Suprapubic skin (tissue), 4 donors: ENCODE measurements at regions not wholly inside any gene's neighbourhood (a gene's known extent, or its start where the extent isn't known, plus 50 kb on each side); places are given as distances from the start of the nearest gene placed in this dataset.

ENCODE experiments used
- CTCF ChIP-seq, 2 donors: fragments of 200-600 bp in 1 of 2; fragments of 450-650 bp in 1 of 2; sonication (generic) in 1 of 2; IDR thresholded peaks; one replicate each; pipeline ENCODE4 v1.5.1; 2016 to 2019; ENCODE audit warnings: antibody characterized with exemption in 2 of 2, mild to moderate bottlenecking in 1 of 2, moderate library complexity in 1 of 2
- POLR2A ChIP-seq, 2 donors: fragments of 450-650 bp; IDR thresholded peaks; one replicate each; pipeline ENCODE4 v1.6.1; 2017; ENCODE audit warnings: antibody characterized with exemption in 2 of 2, mild to moderate bottlenecking in 2 of 2, moderate library complexity in 2 of 2
- POLR2AphosphoS5 ChIP-seq, 3 donors: sonication (generic); formaldehyde crosslinking; IDR thresholded peaks; one replicate each; pipeline ENCODE4 v1.6.1; 2017; ENCODE audit warnings: antibody characterized with exemption in 3 of 3

- no peak for TF ChIP-seq CTCF (IDR thresholded peaks at IDR 0.05)
- no peak for TF ChIP-seq POLR2AphosphoS5 (IDR thresholded peaks at IDR 0.05)
- TF ChIP-seq POLR2A (IDR thresholded peaks at IDR 0.05), result no peak
Measured at GRCh38 chr10:10804998-10805740, 212.5 kb upstream of the CELF2 start.
